Gastrocnemius medialis (tissue), 4 donors: ENCODE measurements at regions not wholly inside any gene's neighbourhood (a gene's known extent, or its start where the extent isn't known, plus 50 kb on each side); places are given as distances from the start of the nearest gene placed in this dataset.

Experiments used
- POLR2A ChIP-seq, 2 donors: fragments of 450-650 bp; IDR thresholded peaks; one replicate each; pipeline ENCODE4 v1.6.1; 2017; ENCODE audit warnings: antibody characterized with exemption in 2 of 2, mild to moderate bottlenecking in 2 of 2, moderate library complexity in 2 of 2
- TF ChIP-seq, protein P1 (sequence below), 5 experiments: fragments of 450-650 bp in 3 of 5; fragments of 200-600 bp in 2 of 5; sonication (generic) in 2 of 5; IDR thresholded peaks in 4 of 5; conservative IDR thresholded peaks in 1 of 5; 1 replicate in 4 of 5; 2 replicates in 1 of 5; pipeline ENCODE4 v1.5.1; 2016 to 2019; ENCODE audit warnings: antibody characterized with exemption in 5 of 5, mild to moderate bottlenecking in 3 of 5, moderate library complexity in 3 of 5

- no peak for TF ChIP-seq POLR2A (IDR thresholded peaks at IDR 0.05)
- TF ChIP-seq, protein P1, sequence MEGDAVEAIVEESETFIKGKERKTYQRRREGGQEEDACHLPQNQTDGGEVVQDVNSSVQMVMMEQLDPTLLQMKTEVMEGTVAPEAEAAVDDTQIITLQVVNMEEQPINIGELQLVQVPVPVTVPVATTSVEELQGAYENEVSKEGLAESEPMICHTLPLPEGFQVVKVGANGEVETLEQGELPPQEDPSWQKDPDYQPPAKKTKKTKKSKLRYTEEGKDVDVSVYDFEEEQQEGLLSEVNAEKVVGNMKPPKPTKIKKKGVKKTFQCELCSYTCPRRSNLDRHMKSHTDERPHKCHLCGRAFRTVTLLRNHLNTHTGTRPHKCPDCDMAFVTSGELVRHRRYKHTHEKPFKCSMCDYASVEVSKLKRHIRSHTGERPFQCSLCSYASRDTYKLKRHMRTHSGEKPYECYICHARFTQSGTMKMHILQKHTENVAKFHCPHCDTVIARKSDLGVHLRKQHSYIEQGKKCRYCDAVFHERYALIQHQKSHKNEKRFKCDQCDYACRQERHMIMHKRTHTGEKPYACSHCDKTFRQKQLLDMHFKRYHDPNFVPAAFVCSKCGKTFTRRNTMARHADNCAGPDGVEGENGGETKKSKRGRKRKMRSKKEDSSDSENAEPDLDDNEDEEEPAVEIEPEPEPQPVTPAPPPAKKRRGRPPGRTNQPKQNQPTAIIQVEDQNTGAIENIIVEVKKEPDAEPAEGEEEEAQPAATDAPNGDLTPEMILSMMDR (IDR thresholded peaks at IDR 0.05 in 4 of 5, conservative IDR thresholded peaks at IDR 0.05 in 1 of 5), result no peak
These were observed 202.6 kb downstream of the MDFIC start for GRCh38 chr7:115124409-115124939.
